Activated naive CD4-positive, alpha-beta T cell treated with anti-CD3 and anti-CD28 coated beads for 36 hours (primary cell): ENCODE measurements at regions not wholly inside any gene's neighbourhood (a gene's known extent, or its start where the extent isn't known, plus 50 kb on each side); places are given as distances from the start of the nearest gene placed in this dataset.

ENCODE experiments used
- CTCF ChIA-PET: fragments of 350-600 bp; sonication (Branson Sonifier 250); formaldehyde crosslinking; loops from one replicate; lab custom pipeline; 2021; ENCODE audit warnings: antibody characterized with exemption; lab: Charles Lee
- DNase-seq: peaks from one replicate; pipeline ENCODE4 v3.0.0-alpha.2; 2020
- H3K27ac Mint-ChIP-seq: one replicate; pipeline ENCODE4 v1.8.0; 2021; ENCODE audit warnings: mild to moderate bottlenecking, mixed read lengths
- H3K27me3 Mint-ChIP-seq: one replicate; pipeline ENCODE4 v1.8.0; 2021; ENCODE audit warnings: low read depth, mixed read lengths
- H3K36me3 Mint-ChIP-seq: one replicate; pipeline ENCODE4 v1.8.0; 2021; ENCODE audit warnings: low read depth, mixed read lengths
- H3K4me1 Mint-ChIP-seq: one replicate; pipeline ENCODE4 v1.8.0; 2021; ENCODE audit warnings: low read depth, mixed read lengths
- H3K4me3 Mint-ChIP-seq: one replicate; pipeline ENCODE4 v1.8.0; 2021; ENCODE audit warnings: mild to moderate bottlenecking, moderate library complexity, mixed read lengths
- H3K9me3 Mint-ChIP-seq: one replicate; pipeline ENCODE4 v1.8.0; 2021; ENCODE audit warnings: mixed read lengths
- intact Hi-C: fragments of 100-400 bp; cut with micrococcal nuclease; formaldehyde crosslinking; loops from one replicate; pipeline ENCODE4 v1.15.1; 2023

DNA sequence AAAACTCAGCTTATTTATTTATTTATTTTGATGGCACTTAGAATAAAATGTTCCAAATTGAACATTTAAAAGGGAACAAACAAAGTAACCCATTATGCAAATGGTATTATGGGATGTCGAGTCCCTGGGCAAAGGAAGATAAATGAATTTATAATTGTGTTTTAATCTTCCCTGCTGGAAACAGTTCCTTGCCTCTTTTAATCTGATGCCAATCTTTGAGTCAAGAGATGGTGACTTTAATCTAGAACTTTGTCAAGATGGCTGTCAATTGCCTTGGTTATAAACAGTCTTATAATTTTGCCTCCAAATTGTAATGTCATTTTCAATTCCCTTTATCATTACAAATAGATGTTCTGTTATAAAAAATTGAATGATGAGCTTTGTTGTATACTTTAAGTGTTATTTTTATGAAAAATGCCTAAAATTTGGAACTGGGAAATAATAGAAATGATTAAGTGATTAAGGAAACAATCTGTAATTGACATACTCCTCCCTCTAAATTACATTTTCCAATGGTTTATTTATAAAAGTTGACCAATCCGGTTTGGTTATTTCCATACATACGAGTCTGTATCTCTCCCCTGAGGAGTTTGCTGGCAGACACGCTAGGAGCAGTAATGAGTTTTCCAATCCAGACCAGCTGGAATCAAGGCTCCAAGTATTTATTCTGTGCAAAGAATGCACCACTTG is 134.9 kb upstream of the FRMD6 start:
- Mint-ChIP-seq H3K27me3 (peaks cover 7% of the 10 kb centered on the region), H3K4me1 (no peaks in the 10 kb centered on the region), H3K36me3 (no peaks in the 10 kb centered on the region), H3K27ac (no peak overlapping the region), H3K9me3 (no peaks in the 10 kb centered on the region), H3K4me3 (no peak overlapping the region)
- CTCF ChIA-PET: interaction anchor here (0.7 to 1.1 kb wide), 3 partner anchors 130 to 264 kb away, joined by 3 to 4 read pairs (median 3); no protein-coding TSS in a partner anchor
- intact Hi-C loops: no loop called here
- DNase-seq: no peak

DNA sequence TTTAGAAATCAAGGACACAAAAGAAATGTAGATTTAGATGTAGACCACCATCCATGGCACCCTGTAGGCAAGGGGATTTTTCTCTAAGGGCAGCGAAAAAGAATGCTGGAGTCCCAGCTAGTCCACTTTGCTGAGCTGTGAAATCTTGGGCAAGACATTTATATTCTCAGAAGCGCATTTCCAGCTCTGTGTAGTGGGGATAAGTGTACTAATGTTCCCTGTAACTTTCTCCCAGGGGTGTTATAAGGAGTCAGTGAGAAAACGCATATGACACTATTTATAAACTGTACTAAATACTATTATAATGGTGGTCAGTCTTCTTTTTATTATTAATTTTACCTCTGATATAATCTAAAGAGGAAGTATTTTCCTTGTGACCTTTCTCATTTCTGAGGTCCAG is 133.4 kb upstream of the FRMD6 start:
- intact Hi-C loops: no loop called here

DNA sequence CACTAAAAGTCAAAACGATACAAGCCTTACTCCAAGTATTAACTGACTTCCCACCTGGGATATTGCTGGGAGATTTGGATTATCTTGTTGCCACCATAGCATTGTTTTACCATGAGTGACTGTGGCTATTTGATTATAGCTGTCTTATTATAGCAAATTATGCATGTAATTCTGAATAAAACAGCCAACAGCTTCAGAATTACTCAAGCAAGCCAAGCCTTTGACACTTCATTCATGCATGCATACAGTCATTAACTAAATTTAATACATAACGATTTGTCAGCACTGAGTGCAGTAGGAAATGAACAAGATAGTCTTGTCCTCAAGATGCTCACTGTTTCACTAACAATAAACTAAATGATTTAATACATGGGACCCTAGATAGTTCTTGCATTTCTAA is 133.0 kb upstream of the FRMD6 start:
- intact Hi-C loops: no loop called here
- H3K9me3 Mint-ChIP-seq: no peaks in the 10 kb centered on the region
- H3K27me3 Mint-ChIP-seq: peaks cover 7% of the 10 kb centered on the region

More for the DNA sequence above, 133.4 kb upstream of the FRMD6 start:
- DNase-seq: no peak
- Mint-ChIP-seq H3K27me3 (peaks cover 7% of the 10 kb centered on the region), H3K36me3 (no peaks in the 10 kb centered on the region), H3K4me3 (no peak overlapping the region), H3K4me1 (no peaks in the 10 kb centered on the region), H3K9me3 (no peaks in the 10 kb centered on the region), H3K27ac (no peak overlapping the region)
- CTCF ChIA-PET: no interaction called here

GRCh38 chr14:51520087-51520486 is 131.6 kb upstream of the FRMD6 start:
- H3K27ac Mint-ChIP-seq: no peak overlapping the region
- intact Hi-C loops: no loop called here
- H3K9me3 Mint-ChIP-seq: no peaks in the 10 kb centered on the region
- peaks cover 5% of the 10 kb centered on the region for H3K27me3 Mint-ChIP-seq
- CTCF ChIA-PET: no interaction called here
- no peaks in the 10 kb centered on the region for H3K4me1 Mint-ChIP-seq
- DNase-seq: no peak
- H3K4me3 Mint-ChIP-seq: no peak overlapping the region
- no peaks in the 10 kb centered on the region for H3K36me3 Mint-ChIP-seq

More for the DNA sequence above, 133.0 kb upstream of the FRMD6 start:
- no peak overlapping the region for H3K4me3 Mint-ChIP-seq
- no peak overlapping the region for H3K27ac Mint-ChIP-seq
- DNase-seq: no peak
- no peaks in the 10 kb centered on the region for H3K36me3 Mint-ChIP-seq
- CTCF ChIA-PET: no interaction called here
- no peaks in the 10 kb centered on the region for H3K4me1 Mint-ChIP-seq

GRCh38 chr14:51521764-51522163 is 129.9 kb upstream of the FRMD6 start:
- Mint-ChIP-seq H3K4me1 (no peaks in the 10 kb centered on the region), H3K27ac (no peak overlapping the region), H3K36me3 (no peaks in the 10 kb centered on the region), H3K9me3 (no peaks in the 10 kb centered on the region), H3K4me3 (no peak overlapping the region), H3K27me3 (peaks cover 5% of the 10 kb centered on the region)
- CTCF ChIA-PET: no interaction called here
- no peak for DNase-seq
- intact Hi-C loops: no loop called here

GRCh38 chr14:51523243-51523642 is 128.5 kb upstream of the FRMD6 start:
- CTCF ChIA-PET: no interaction called here
- DNase-seq: no peak
- Mint-ChIP-seq H3K4me1 (no peaks in the 10 kb centered on the region), H3K27ac (no peak overlapping the region), H3K4me3 (no peak overlapping the region), H3K9me3 (no peaks in the 10 kb centered on the region), H3K27me3 (no peaks in the 10 kb centered on the region), H3K36me3 (no peaks in the 10 kb centered on the region)
- intact Hi-C loops: no loop called here

- H3K9me3 Mint-ChIP-seq: no peaks in the 10 kb centered on the region
- no peak for DNase-seq
Measured at GRCh38 chr14:51525739-51526138, 126.0 kb upstream of the FRMD6 start.

DNA sequence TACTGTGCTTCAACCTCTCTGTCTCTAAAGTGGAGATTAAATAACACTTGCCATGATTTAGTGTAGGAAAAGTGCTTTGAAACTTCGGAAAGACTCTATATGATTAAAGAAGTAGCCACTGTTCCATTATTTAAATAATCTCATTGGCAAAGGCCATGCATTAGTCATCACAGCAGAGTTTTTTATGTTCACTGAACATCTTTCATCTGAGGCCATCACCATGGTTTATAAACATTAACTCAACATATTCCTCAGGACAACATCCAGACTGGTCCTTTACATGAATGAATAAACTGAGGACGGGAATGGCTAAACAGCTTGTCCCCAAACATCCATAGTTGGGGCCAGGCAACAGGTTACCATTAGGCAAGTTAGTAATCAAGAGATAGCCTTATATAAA is 124.6 kb upstream of the FRMD6 start:
- no peak overlapping the region for H3K4me3 Mint-ChIP-seq
- H3K27ac Mint-ChIP-seq: no peak overlapping the region
- H3K27me3 Mint-ChIP-seq: no peaks in the 10 kb centered on the region
- no peaks in the 10 kb centered on the region for H3K9me3 Mint-ChIP-seq
- no peaks in the 10 kb centered on the region for H3K36me3 Mint-ChIP-seq
- intact Hi-C loops: no loop called here
- CTCF ChIA-PET: no interaction called here
- no peaks in the 10 kb centered on the region for H3K4me1 Mint-ChIP-seq
- DNase-seq: no peak

More at GRCh38 chr14:51525739-51526138, 126.0 kb upstream of the FRMD6 start:
- Mint-ChIP-seq H3K36me3 (no peaks in the 10 kb centered on the region), H3K4me3 (no peak overlapping the region), H3K27me3 (no peaks in the 10 kb centered on the region), H3K27ac (no peak overlapping the region), H3K4me1 (no peaks in the 10 kb centered on the region)
- CTCF ChIA-PET: no interaction called here
- intact Hi-C loops: no loop called here

DNA sequence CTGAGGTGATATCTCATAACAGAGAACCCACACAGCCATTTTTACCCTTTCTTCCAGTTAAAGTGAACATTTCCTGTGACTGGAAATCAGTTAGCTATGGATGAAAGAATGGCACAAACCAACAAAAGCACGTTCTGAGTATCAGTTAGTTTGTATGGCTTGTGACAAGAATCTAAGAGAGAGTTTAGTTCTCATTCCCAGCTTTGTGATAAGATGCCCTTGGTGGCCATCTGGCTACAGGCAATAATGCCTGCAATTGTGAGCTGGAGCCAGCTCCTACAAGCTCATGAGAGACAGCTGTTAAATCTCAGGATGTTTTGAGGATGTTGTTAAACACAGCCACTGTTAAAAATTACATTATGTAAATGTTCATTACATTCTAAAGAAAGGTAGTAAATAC is 122.0 kb upstream of the FRMD6 start:
- CTCF ChIA-PET: no interaction called here
- no peaks in the 10 kb centered on the region for H3K36me3 Mint-ChIP-seq
- H3K27me3 Mint-ChIP-seq: no peaks in the 10 kb centered on the region
- intact Hi-C loops: no loop called here
- no peaks in the 10 kb centered on the region for H3K4me1 Mint-ChIP-seq
- no peaks in the 10 kb centered on the region for H3K9me3 Mint-ChIP-seq
- no peak overlapping the region for H3K4me3 Mint-ChIP-seq
- DNase-seq: no peak
- no peak overlapping the region for H3K27ac Mint-ChIP-seq

- Mint-ChIP-seq H3K4me3 (no peak overlapping the region), H3K27ac (no peak overlapping the region), H3K4me1 (no peaks in the 10 kb centered on the region), H3K36me3 (no peaks in the 10 kb centered on the region), H3K9me3 (no peaks in the 10 kb centered on the region), H3K27me3 (no peaks in the 10 kb centered on the region)
- CTCF ChIA-PET: interaction anchor here (1.4 to 1.5 kb wide), 2 partner anchors 20 to 48 kb away, joined by 3 to 4 read pairs; no protein-coding TSS in a partner anchor
- DNase-seq: no peak
- intact Hi-C loops: no loop called here
Measured at GRCh38 chr14:51533160-51533559, 118.5 kb upstream of the FRMD6 start.

GRCh38 chr14:51533872-51534553 is 117.7 kb upstream of the FRMD6 start:
- Mint-ChIP-seq H3K27ac (no peak overlapping the region), H3K9me3 (no peaks in the 10 kb centered on the region), H3K36me3 (no peaks in the 10 kb centered on the region), H3K4me3 (no peak overlapping the region), H3K27me3 (peaks cover 2% of the 10 kb centered on the region), H3K4me1 (no peaks in the 10 kb centered on the region)
- intact Hi-C loops: no loop called here
- DNase-seq: no peak
- CTCF ChIA-PET: interaction anchor here (1.4 to 1.5 kb wide), 2 partner anchors 20 to 47 kb away, joined by 3 to 4 read pairs; no protein-coding TSS in a partner anchor

DNA sequence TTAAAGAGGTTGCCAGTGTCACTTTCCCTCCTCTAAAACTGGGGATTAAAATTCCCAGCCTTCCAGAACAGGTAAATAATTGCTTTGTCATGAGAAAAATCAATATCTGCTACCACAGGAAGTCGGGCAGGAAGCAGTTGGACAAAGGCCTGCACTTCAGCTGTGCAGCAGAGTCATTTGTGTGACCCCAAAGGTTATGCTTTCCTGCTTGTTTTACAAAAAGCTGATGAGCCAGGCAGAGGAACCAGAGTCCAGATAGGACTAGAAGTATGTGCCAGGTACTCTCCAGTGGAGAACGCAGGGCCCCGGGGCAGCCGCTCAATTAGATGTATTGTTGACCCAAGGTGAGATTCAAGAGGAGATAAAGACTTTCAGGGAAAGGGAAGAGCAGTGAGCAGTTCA is 117.1 kb upstream of the FRMD6 start:
- Mint-ChIP-seq H3K4me3 (no peak overlapping the region), H3K27ac (no peak overlapping the region)
- intact Hi-C loops: no loop called here

More for the DNA sequence above, 117.1 kb upstream of the FRMD6 start:
- Mint-ChIP-seq H3K4me1 (no peaks in the 10 kb centered on the region), H3K36me3 (no peaks in the 10 kb centered on the region), H3K27me3 (peaks cover 3% of the 10 kb centered on the region), H3K9me3 (no peaks in the 10 kb centered on the region)
- no peak for DNase-seq
- CTCF ChIA-PET: interaction anchor here (1.4 kb wide), 1 partner anchor 47 kb away, joined by 4 read pairs; no protein-coding TSS in a partner anchor
